ENCODE measurements at regions not wholly inside any gene's neighbourhood (a gene's known extent, or its start where the extent isn't known, plus 50 kb on each side); places are given as distances from the start of the nearest gene placed in this dataset.

DNA sequence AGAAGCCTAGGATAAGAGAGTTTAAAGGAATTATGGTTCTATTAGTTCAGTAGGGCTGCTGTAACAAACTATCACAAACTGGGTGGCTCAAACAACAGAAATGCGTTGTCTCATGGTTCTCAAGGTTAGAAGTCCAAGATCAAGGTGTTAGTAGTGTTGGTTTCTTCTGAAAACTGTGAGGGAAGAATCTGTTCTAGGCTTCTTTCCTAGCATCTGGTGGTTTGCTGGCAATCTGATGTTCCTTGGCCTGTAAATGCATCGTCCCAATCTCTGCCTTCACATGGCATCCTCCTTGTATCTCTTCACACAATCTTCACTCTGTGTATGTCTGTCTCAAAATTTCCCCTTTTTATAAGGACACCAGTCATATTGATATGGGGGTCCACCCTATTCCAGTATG is 76.3 kb downstream of the MDH1 start (continued):
- TF ChIP-seq NANOG (IDR thresholded peaks at IDR 0.05; ENCODE audit: borderline replicate concordance) = no peak
- no peak for TF ChIP-seq POLR2AphosphoS5 (IDR thresholded peaks at IDR 0.05; ENCODE audit: low read depth)
- no peak for TF ChIP-seq REST (IDR thresholded peaks at IDR 0.05; ENCODE audit: unreplicated experiment)
- TF ChIP-seq CTCF (conservative IDR thresholded peaks at IDR 0.05; ENCODE audit: low read depth in 2 of 2) = no peak
- TF ChIP-seq ZNF331 (CRISPR knock-in tag; IDR thresholded peaks at IDR 0.05; ENCODE audit: low read depth) = no peak
- no peak for TF ChIP-seq STAT1 (IDR thresholded peaks at IDR 0.05; ENCODE audit: unreplicated experiment)

DNA sequence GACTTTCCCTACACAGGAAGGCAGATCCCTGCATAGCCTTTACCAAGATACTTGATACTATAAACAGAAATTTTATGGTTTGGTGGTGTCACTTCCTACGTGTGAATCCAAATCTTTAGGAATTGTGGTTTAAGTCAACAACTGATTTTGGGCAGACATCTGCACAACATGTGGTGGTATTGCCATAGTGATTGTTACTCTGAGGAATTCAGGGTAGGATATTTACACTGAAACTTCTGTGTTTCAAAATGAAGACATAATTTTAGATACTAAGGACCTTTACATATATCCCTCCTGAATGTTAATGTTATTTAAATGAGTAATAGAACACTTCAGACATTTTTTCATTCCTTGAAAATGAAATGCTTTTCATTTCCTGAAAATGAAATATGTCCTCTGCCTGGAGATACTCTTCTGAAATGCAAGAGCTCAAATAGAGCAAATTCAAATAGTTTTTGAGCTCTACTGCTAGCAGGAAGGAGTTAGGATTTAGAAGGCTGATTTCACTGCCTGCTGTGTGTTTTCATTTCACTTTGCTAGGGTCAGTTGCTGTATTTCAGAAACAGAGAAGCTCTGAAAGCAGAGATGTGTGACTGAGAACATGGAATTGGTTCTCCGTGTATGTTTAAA is 77.2 kb downstream of the MDH1 start:
- Histone ChIP-seq H3F3A (replicated peaks; ENCODE audit: low read depth) (no peaks in the 10 kb centered on the region), H2AFZ (no peak overlapping the region), H3K4me3 (no peak overlapping the region), H3K4me1 (ENCODE audit: insufficient read depth) (peaks cover 28% of the 10 kb centered on the region), H3K27me3 (ENCODE audit: insufficient read depth) (no peaks in the 10 kb centered on the region), H3K4me2 (no peak overlapping the region), H4K20me1 (replicated peaks; ENCODE audit: insufficient read depth) (no peaks in the 10 kb centered on the region), H3K27ac (ENCODE audit: low read depth) (no peak overlapping the region), H3K79me2 (replicated peaks; ENCODE audit: insufficient read depth) (no peaks in the 10 kb centered on the region), H3K9me2 (ENCODE audit: insufficient read depth) (peaks cover 2% of the 10 kb centered on the region; the same call in 1 of the 2 replicates), H3K36me3 (ENCODE audit: insufficient read depth) (no peaks in the 10 kb centered on the region)
- no peak overlapping the region for H3K4me3 Mint-ChIP-seq
- peaks cover 33% of the 10 kb centered on the region for H3K4me1 Mint-ChIP-seq
- no peak for DNase-seq (ENCODE audit: low spot score)
- no peaks in the 10 kb centered on the region for H3K27me3 Mint-ChIP-seq (ENCODE audit: insufficient read depth, low read depth, poor library complexity)
- H3K9me3 Mint-ChIP-seq = no peaks in the 10 kb centered on the region
- ATAC-seq = no peak
- H3K36me3 Mint-ChIP-seq (ENCODE audit: low read depth) = no peaks in the 10 kb centered on the region
- no peak overlapping the region for H3K27ac Mint-ChIP-seq
- TF ChIP-seq CREB1 (CRISPR knock-in tag; IDR thresholded peaks at IDR 0.05; ENCODE audit: low read depth) (no peak), ETS1 (IDR thresholded peaks at IDR 0.05) (no peak), ZNF462 (CRISPR knock-in tag; IDR thresholded peaks at IDR 0.05) (no peak), CTCF (conservative IDR thresholded peaks at IDR 0.05; ENCODE audit: low read depth in 2 of 2) (no peak), NANOG (IDR thresholded peaks at IDR 0.05; ENCODE audit: borderline replicate concordance) (no peak), JUNB (IDR thresholded peaks at IDR 0.05; ENCODE audit: unreplicated experiment) (no peak)

Data from GM23338 (cell line).